Epithelial cell of proximal tubule (primary cell): ENCODE measurements at regions not wholly inside any gene's neighbourhood (a gene's known extent, or its start where the extent isn't known, plus 50 kb on each side); places are given as distances from the start of the nearest gene placed in this dataset.

Source experiments
- DNase-seq: peaks from one replicate; pipeline ENCODE4 v3.0.0-alpha.2; 2011; ENCODE audit warnings: low read depth
- H3K4me3 ChIP-seq: 2 replicates; pipeline ENCODE4 v1.5.1; 2011; ENCODE audit warnings: low read depth, mild to moderate bottlenecking, low read length
- TF ChIP-seq, protein P1 (sequence below): conservative IDR thresholded peaks from 2 replicates; pipeline ENCODE4 v1.5.1; 2012; ENCODE audit warnings: low read depth, mild to moderate bottlenecking, low read length

DNA sequence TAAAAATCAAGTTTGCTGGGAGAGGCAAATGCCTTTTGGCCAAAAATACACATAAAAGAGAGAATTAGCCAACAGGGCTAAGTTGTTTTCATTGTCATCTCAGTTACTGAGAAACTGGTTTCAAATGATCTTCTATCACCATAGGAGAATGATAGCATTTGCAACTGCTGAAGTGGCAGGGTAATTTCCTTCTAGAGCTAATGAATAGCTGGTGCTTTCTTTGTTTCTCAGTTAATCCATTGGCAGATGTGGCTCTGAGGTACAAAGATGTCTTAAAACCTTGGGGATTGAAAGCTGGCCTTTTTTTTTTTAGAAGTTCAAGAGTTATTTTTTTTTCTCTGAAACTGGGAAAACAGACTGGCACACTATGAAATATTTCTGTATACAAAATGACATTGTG is 332.7 kb upstream of the KLF12 start:
- H3K4me3 ChIP-seq: no peak overlapping the region
- DNase-seq: no peak
- TF ChIP-seq, protein P1, sequence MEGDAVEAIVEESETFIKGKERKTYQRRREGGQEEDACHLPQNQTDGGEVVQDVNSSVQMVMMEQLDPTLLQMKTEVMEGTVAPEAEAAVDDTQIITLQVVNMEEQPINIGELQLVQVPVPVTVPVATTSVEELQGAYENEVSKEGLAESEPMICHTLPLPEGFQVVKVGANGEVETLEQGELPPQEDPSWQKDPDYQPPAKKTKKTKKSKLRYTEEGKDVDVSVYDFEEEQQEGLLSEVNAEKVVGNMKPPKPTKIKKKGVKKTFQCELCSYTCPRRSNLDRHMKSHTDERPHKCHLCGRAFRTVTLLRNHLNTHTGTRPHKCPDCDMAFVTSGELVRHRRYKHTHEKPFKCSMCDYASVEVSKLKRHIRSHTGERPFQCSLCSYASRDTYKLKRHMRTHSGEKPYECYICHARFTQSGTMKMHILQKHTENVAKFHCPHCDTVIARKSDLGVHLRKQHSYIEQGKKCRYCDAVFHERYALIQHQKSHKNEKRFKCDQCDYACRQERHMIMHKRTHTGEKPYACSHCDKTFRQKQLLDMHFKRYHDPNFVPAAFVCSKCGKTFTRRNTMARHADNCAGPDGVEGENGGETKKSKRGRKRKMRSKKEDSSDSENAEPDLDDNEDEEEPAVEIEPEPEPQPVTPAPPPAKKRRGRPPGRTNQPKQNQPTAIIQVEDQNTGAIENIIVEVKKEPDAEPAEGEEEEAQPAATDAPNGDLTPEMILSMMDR: no peak

DNA sequence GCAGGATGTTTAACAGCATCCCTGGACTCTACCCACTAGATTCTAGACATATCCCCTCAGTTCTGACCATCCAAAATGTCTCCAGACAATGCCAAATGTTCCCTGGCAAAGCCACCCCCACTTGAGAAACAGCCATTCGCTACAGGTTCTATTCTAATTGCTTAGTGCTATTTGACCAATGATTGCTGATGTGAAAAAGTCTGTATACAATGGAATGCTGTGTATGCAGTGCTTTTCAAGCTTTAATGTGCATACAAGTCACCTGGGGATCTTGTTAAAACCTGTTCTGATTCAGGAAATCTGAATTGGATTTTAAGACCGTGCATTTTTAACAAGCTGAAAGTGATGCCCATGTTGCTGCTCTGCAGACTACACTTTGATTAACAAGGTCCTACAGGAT is 331.8 kb upstream of the KLF12 start:
- no peak for DNase-seq
- TF ChIP-seq, protein P1: no peak

DNA sequence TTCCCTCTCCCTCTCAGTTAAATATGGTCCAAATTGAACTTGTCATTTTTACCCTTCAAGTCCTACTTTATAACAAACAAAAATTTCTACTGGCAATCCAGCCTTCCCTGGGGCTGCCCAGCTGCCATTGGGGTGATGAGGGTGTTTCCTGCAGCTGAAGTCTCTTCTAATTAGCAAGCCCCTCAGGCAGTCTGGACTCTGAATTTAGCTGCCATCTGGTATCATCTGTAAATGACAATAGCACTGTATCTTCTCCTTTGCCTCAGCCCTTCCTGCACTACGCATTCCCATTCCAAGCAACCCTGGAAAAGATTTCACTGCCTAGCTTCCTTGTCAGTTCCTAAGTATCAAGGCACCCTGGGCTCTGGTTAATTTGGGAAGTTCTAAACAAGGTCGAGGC is 331.1 kb upstream of the KLF12 start:
- no peak overlapping the region for H3K4me3 ChIP-seq
- no peak for DNase-seq
- TF ChIP-seq, protein P1: no peak

More for the DNA sequence above, 331.8 kb upstream of the KLF12 start:
- no peak overlapping the region for H3K4me3 ChIP-seq

DNA sequence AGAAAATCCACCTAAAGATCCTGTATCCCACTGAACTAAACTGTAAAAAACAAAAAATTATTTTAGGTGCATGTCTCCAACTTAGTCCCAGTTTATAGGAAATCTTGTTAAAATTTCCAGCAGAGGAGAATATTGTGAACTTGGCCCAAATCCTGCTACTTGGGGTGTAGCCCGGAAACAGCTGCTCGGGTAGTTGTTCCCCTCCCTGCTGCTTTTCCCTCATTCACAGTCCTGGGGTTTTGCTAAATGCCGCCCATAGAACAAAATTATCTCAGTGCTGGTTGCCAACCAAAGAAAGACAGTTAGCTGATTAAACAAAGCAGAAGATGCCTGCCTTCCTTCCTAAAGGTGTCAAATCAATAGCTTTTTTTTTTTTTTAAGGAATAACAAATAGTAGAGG is 330.5 kb upstream of the KLF12 start:
- TF ChIP-seq, protein P1: no peak
- H3K4me3 ChIP-seq: no peak overlapping the region
- no peak for DNase-seq

DNA sequence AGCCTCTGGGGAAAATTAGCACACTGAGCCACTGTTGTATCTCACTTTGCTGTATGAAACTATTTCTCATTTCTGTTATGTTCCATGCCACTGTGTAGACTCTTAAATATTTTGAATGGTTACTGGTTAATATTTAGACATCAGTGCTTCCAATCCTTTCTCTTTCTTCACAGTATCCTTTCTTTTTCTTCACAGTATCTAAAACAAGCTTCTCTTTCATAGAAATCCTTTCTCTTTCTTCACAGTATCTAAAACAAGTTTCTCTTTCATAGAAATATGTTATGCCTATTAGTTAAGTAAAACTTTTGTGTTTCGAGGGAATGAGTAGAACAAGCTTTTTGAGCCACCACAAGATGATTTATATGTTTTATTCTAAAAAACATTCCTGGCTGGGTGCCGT is 326.8 kb upstream of the KLF12 start:
- TF ChIP-seq, protein P1: no peak
- DNase-seq: no peak

DNA sequence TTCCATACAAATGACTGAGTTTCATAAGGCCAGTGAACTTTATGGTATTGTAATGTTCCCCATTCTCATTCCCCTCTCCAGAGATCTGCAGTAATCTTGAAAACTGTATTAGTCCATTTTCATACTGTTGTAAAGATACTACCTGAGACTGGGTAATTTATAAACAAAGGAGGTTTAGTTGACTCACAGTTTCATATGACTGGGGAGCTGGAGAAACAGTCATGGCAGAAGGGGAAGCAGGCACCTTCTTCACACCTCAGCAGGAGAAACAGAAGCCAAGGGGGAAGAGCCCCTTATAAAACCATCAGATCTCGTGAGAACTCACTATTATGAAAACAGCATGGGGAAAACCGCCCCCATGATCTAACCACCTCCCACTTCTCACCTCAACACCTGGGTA is 318.7 kb upstream of the KLF12 start:
- DNase-seq: no peak
- H3K4me3 ChIP-seq: no peak overlapping the region
- TF ChIP-seq, protein P1: no peak

More for the DNA sequence above, 326.8 kb upstream of the KLF12 start:
- H3K4me3 ChIP-seq: no peak overlapping the region

DNA sequence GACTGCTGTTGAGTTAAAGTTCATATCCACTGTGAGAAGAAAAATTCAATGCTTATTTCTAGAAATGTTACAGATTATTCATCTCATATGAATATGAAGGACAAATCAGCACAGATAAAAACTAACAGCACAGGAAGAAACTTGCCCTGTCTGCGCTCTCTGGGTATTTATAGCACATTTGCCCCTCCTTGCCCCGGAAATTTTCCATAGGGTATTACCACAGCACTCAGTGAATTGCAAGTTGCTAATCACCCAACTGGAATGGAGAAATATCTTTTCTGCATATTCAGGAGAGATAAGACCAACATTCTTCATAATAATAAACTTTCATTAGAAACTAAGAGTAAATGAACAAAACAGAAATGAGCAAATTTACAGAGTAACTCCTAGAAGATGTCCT is 318.0 kb upstream of the KLF12 start:
- DNase-seq: no peak
- H3K4me3 ChIP-seq: no peak overlapping the region
- TF ChIP-seq, protein P1: no peak
